ENCODE measurements at regions not wholly inside any gene's neighbourhood (a gene's known extent, or its start where the extent isn't known, plus 50 kb on each side); places are given as distances from the start of the nearest gene placed in this dataset.
"Not testable (repeated sequence)": the region's sequence is repeated elsewhere in the genome, so short reads cannot be mapped to it uniquely, and the experiment has no call there.

- H3K4me2 ChIP-seq (ENCODE audit: low read length) = no peak overlapping the region
- H4K20me1 ChIP-seq (ENCODE audit: insufficient read depth, low read length) = no peaks in the 10 kb centered on the region
- no peaks in the 10 kb centered on the region for H3K4me1 ChIP-seq (ENCODE audit: insufficient read depth, low read length, poor library complexity, severe bottlenecking)
- no peak overlapping the region for H3K27ac ChIP-seq (ENCODE audit: low read depth, low read length, poor library complexity, severe bottlenecking)
- no peak for DNase-seq (ENCODE audit: low spot score)
- CTCF ChIA-PET (ENCODE audit: unreplicated experiment) = no interaction called here
- H3K36me3 ChIP-seq (ENCODE audit: insufficient read depth, low read length) = no peaks in the 10 kb centered on the region
- H3K79me2 ChIP-seq (ENCODE audit: insufficient read depth, low read depth, low read length) = no peaks in the 10 kb centered on the region
- H3K9me3 ChIP-seq (ENCODE audit: low read length) = no peaks in the 10 kb centered on the region
- intact Hi-C loops (cut with micrococcal nuclease; ENCODE audit: unreplicated experiment) = no loop called here
- H3K9me2 ChIP-seq (ENCODE audit: insufficient read depth, low read length) = no peaks in the 10 kb centered on the region
- no peak for TF ChIP-seq EZH2phosphoT487 (IDR thresholded peaks at IDR 0.05; ENCODE audit: borderline replicate concordance, low read depth, low read length)
- TF ChIP-seq CTCF (conservative IDR thresholded peaks at IDR 0.05; ENCODE audit: low read length) = no peak
- no peak overlapping the region for H2AFZ ChIP-seq (ENCODE audit: low read length)
- H3K4me3 ChIP-seq (ENCODE audit: low read depth, low read length, poor library complexity, severe bottlenecking) = no peak overlapping the region
- BruUV-seq (replicated peaks) = no TSS peak
- POLR2A ChIA-PET = no interaction called here
Observed at GRCh38 chrX:98207947-98208346, 1324.2 kb downstream of the RPA4 start.

GRCh38 chrX:98231003-98231402, 1347.3 kb downstream of the RPA4 start:
- ChIA-PET CTCF (ENCODE audit: unreplicated experiment) (no interaction called here), POLR2A (no interaction called here)
- Histone ChIP-seq H2AFZ (ENCODE audit: low read length) (no peak overlapping the region), H3K9me2 (ENCODE audit: insufficient read depth, low read length) (no peaks in the 10 kb centered on the region), H3K36me3 (ENCODE audit: insufficient read depth, low read length) (no peaks in the 10 kb centered on the region), H3K79me2 (ENCODE audit: insufficient read depth, low read depth, low read length) (no peaks in the 10 kb centered on the region), H3K27ac (ENCODE audit: low read depth, low read length, poor library complexity, severe bottlenecking) (no peak overlapping the region), H3K9me3 (ENCODE audit: low read length) (no peaks in the 10 kb centered on the region), H3K4me1 (ENCODE audit: insufficient read depth, low read length, poor library complexity, severe bottlenecking) (no peaks in the 10 kb centered on the region), H4K20me1 (ENCODE audit: insufficient read depth, low read length) (no peaks in the 10 kb centered on the region), H3K4me3 (ENCODE audit: low read depth, low read length, poor library complexity, severe bottlenecking) (no peak overlapping the region), H3K4me2 (ENCODE audit: low read length) (no peak overlapping the region)
- TF ChIP-seq CTCF (conservative IDR thresholded peaks at IDR 0.05; ENCODE audit: low read length) = no peak
- no peak for TF ChIP-seq EZH2phosphoT487 (IDR thresholded peaks at IDR 0.05; ENCODE audit: borderline replicate concordance, low read depth, low read length)
- no peak for DNase-seq (ENCODE audit: low spot score)
- intact Hi-C loops (cut with micrococcal nuclease; ENCODE audit: unreplicated experiment) = no loop called here
- no TSS peak for BruUV-seq (replicated peaks)

- BruUV-seq (replicated peaks); DNase-seq (ENCODE audit: low spot score); H3K27ac ChIP-seq (ENCODE audit: low read depth, low read length, poor library complexity, severe bottlenecking); CTCF ChIA-PET (ENCODE audit: unreplicated experiment); H3K9me3 ChIP-seq (ENCODE audit: low read length); H3K4me2 ChIP-seq (ENCODE audit: low read length); H3K79me2 ChIP-seq (ENCODE audit: insufficient read depth, low read depth, low read length); H4K20me1 ChIP-seq (ENCODE audit: insufficient read depth, low read length); intact Hi-C loops (cut with micrococcal nuclease; ENCODE audit: unreplicated experiment); POLR2A ChIA-PET; H3K4me1 ChIP-seq (ENCODE audit: insufficient read depth, low read length, poor library complexity, severe bottlenecking); H3K36me3 ChIP-seq (ENCODE audit: insufficient read depth, low read length); H3K9me2 ChIP-seq (ENCODE audit: insufficient read depth, low read length); H2AFZ ChIP-seq (ENCODE audit: low read length); H3K4me3 ChIP-seq (ENCODE audit: low read depth, low read length, poor library complexity, severe bottlenecking): not testable (repeated sequence)
Observed at GRCh38 chrX:98240061-98240460, 1356.4 kb downstream of the RPA4 start.
